ENCODE measurements at regions not wholly inside any gene's neighbourhood (a gene's known extent, or its start where the extent isn't known, plus 50 kb on each side); places are given as distances from the start of the nearest gene placed in this dataset.

- no peaks in the 10 kb centered on the region for H3K27me3 ChIP-seq
- intact Hi-C loops (cut with DNase I; ENCODE audit: low total_unique reads) = no loop called here
- no peaks in the 10 kb centered on the region for H3K36me3 ChIP-seq
- TF ChIP-seq, protein P1, sequence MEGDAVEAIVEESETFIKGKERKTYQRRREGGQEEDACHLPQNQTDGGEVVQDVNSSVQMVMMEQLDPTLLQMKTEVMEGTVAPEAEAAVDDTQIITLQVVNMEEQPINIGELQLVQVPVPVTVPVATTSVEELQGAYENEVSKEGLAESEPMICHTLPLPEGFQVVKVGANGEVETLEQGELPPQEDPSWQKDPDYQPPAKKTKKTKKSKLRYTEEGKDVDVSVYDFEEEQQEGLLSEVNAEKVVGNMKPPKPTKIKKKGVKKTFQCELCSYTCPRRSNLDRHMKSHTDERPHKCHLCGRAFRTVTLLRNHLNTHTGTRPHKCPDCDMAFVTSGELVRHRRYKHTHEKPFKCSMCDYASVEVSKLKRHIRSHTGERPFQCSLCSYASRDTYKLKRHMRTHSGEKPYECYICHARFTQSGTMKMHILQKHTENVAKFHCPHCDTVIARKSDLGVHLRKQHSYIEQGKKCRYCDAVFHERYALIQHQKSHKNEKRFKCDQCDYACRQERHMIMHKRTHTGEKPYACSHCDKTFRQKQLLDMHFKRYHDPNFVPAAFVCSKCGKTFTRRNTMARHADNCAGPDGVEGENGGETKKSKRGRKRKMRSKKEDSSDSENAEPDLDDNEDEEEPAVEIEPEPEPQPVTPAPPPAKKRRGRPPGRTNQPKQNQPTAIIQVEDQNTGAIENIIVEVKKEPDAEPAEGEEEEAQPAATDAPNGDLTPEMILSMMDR (IDR thresholded peaks at IDR 0.05) = no peak
- no peak for TF ChIP-seq POLR2A (IDR thresholded peaks at IDR 0.05)
- H3K9me3 ChIP-seq = no peaks in the 10 kb centered on the region
- no peak overlapping the region for H3K4me3 ChIP-seq
- no peak overlapping the region for H3K27ac ChIP-seq
- DNase-seq = no peak
- no peaks in the 10 kb centered on the region for H3K4me1 ChIP-seq
These were observed 156.1 kb upstream of the NTRK2 start for GRCh38 chr9:84513473-84513872.

GRCh38 chr9:84513979-84514378, 155.6 kb upstream of the NTRK2 start:
- intact Hi-C loops (cut with DNase I; ENCODE audit: low total_unique reads) = no loop called here
- H3K4me1 ChIP-seq = no peaks in the 10 kb centered on the region
- no peaks in the 10 kb centered on the region for H3K36me3 ChIP-seq
- no peaks in the 10 kb centered on the region for H3K9me3 ChIP-seq
- no peak for DNase-seq
- no peaks in the 10 kb centered on the region for H3K27me3 ChIP-seq
- no peak overlapping the region for H3K4me3 ChIP-seq
- H3K27ac ChIP-seq = no peak overlapping the region
- TF ChIP-seq POLR2A (IDR thresholded peaks at IDR 0.05) = no peak
- TF ChIP-seq, protein P1 (IDR thresholded peaks at IDR 0.05) = no peak

DNA sequence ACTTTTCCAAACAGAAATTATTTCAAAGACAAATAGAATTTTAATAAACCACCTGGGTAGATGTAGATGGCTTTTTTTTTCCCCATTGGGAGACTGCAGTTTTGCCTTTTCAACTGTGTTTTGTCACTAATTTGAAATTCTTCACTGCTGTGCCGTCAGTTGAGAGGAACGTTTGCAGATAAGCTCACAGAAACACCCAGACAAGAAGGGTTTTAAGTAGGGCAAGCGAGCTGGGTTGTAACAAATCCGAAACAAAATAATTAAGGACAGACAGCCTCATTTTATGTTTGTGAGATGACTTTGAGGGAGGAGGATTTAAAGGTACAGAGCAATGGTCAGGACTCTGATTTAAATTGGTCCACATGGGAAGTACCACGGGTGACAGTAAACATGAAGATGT, 155.1 kb upstream of the NTRK2 start:
- Histone ChIP-seq H3K4me1 (no peaks in the 10 kb centered on the region), H3K9me3 (no peaks in the 10 kb centered on the region), H3K4me3 (no peak overlapping the region), H3K36me3 (no peaks in the 10 kb centered on the region), H3K27ac (no peak overlapping the region), H3K27me3 (no peaks in the 10 kb centered on the region)
- DNase-seq = no peak
- TF ChIP-seq, protein P1 (IDR thresholded peaks at IDR 0.05) = no peak
- TF ChIP-seq POLR2A (IDR thresholded peaks at IDR 0.05) = no peak
- intact Hi-C loops (cut with DNase I; ENCODE audit: low total_unique reads) = no loop called here

DNA sequence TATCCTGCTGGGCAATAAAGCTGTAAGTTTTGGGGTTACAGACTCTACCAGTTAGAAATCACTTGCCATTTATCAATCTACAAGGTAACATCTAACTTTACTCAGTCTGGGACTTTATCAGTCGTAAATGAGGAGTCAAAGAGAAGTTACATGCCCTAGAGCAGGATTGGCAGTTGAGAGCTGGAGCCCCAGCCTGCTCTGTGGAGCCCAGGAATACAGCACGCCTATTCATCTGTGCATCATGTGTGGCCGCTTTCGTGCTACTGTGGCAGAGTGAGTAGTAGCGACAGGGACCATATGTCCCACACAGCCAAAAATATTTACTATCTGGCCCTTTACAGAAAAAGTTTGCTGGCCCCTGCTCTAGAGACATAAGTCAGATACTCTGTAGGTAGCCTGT, 152.5 kb upstream of the NTRK2 start:
- H3K9me3 ChIP-seq = no peaks in the 10 kb centered on the region
- H3K27ac ChIP-seq = no peak overlapping the region
- H3K4me3 ChIP-seq = no peak overlapping the region
- H3K4me1 ChIP-seq = no peaks in the 10 kb centered on the region
- TF ChIP-seq, protein P1 (IDR thresholded peaks at IDR 0.05) = no peak
- no peak for TF ChIP-seq POLR2A (IDR thresholded peaks at IDR 0.05)
- no peak for DNase-seq
- H3K36me3 ChIP-seq = no peaks in the 10 kb centered on the region
- no peaks in the 10 kb centered on the region for H3K27me3 ChIP-seq
- intact Hi-C loops (cut with DNase I; ENCODE audit: low total_unique reads) = no loop called here

GRCh38 chr9:84519413-84519812, 150.1 kb upstream of the NTRK2 start:
- H3K9me3 ChIP-seq = no peaks in the 10 kb centered on the region
- H3K4me1 ChIP-seq = no peaks in the 10 kb centered on the region
- H3K4me3 ChIP-seq = no peak overlapping the region
- H3K27me3 ChIP-seq = no peaks in the 10 kb centered on the region
- TF ChIP-seq POLR2A (IDR thresholded peaks at IDR 0.05) = no peak
- TF ChIP-seq, protein P1 (IDR thresholded peaks at IDR 0.05) = no peak
- intact Hi-C loops (cut with DNase I; ENCODE audit: low total_unique reads) = no loop called here
- no peaks in the 10 kb centered on the region for H3K36me3 ChIP-seq
- H3K27ac ChIP-seq = no peak overlapping the region
- no peak for DNase-seq

Measured in uterus (tissue), 3 donors.